Keratinocyte (primary cell): ENCODE measurements at regions not wholly inside any gene's neighbourhood (a gene's known extent, or its start where the extent isn't known, plus 50 kb on each side); places are given as distances from the start of the nearest gene placed in this dataset.

ENCODE experiments used
- DNase-seq: peaks from one replicate; pipeline ENCODE4 v3.0.0-alpha.2; 2011; ENCODE audit warnings: low read depth, missing footprints, low spot score
- FAIRE-seq: peaks from 2 replicates; lab custom pipeline; 2011; peaks lifted over from hg19 to GRCh38; lab: Jason Lieb, UNC
- H2AFZ ChIP-seq: 2 replicates; pipeline ENCODE4 v1.6.0; 2012; ENCODE audit warnings: low read length, control low read depth, inconsistent platforms; ENCODE audit not compliant: control insufficient read depth
- H3K27ac ChIP-seq: 2 replicates; pipeline ENCODE4 v1.5.1; 2011; ENCODE audit warnings: low read length; ENCODE audit not compliant: control insufficient read depth, insufficient read depth
- H3K27me3 ChIP-seq: 3 replicates; pipeline ENCODE4 v1.6.0; 2011; ENCODE audit warnings: low read length; ENCODE audit not compliant: control insufficient read depth, insufficient read depth; ENCODE audit errors: extremely low read depth
- H3K36me3 ChIP-seq, 2 experiments: 2 replicates in 1 of 2; 3 replicates in 1 of 2; pipeline ENCODE4 v1.5.1; 2011; ENCODE audit warnings: low read length in 2 of 2, mild to moderate bottlenecking in 1 of 2; ENCODE audit not compliant: control insufficient read depth in 2 of 2, insufficient read depth in 2 of 2; ENCODE audit errors: extremely low read depth in 1 of 2
- H3K4me1 ChIP-seq: 3 replicates; pipeline ENCODE4 v1.5.1; 2011; ENCODE audit warnings: low read length; ENCODE audit not compliant: control insufficient read depth, insufficient read depth; ENCODE audit errors: extremely low read depth
- H3K4me2 ChIP-seq: 3 replicates; pipeline ENCODE4 v1.6.0; 2011; ENCODE audit warnings: low read depth, low read length; ENCODE audit not compliant: control insufficient read depth, insufficient read depth; ENCODE audit errors: extremely low read depth
- H3K4me3 ChIP-seq, 3 experiments: fragments of 200-600 bp in 1 of 3; sonication (generic) in 1 of 3; 2 replicates in 2 of 3; 3 replicates in 1 of 3; pipeline ENCODE4 v1.5.1; 2011 to 2016; ENCODE audit warnings: low read length in 3 of 3, mild to moderate bottlenecking in 3 of 3, control low read depth in 2 of 3, inconsistent platforms in 1 of 3, low read depth in 1 of 3, mixed read lengths in 1 of 3, mixed run types in 1 of 3, moderate library complexity in 1 of 3; ENCODE audit not compliant: control insufficient read depth in 2 of 3, insufficient read depth in 2 of 3; ENCODE audit errors: extremely low read depth in 1 of 3
- H3K79me2 ChIP-seq: 2 replicates; pipeline ENCODE4 v1.6.0; 2012; ENCODE audit warnings: low read length; ENCODE audit not compliant: control insufficient read depth, insufficient read depth
- H3K9ac ChIP-seq: 3 replicates; pipeline ENCODE4 v1.6.0; 2011; ENCODE audit warnings: low read length; ENCODE audit not compliant: control insufficient read depth, insufficient read depth; ENCODE audit errors: extremely low read depth
- H3K9me1 ChIP-seq: 3 replicates; pipeline ENCODE4 v1.6.0; 2011; ENCODE audit warnings: low read length; ENCODE audit not compliant: control insufficient read depth, insufficient read depth; ENCODE audit errors: extremely low read depth
- H3K9me3 ChIP-seq: 2 replicates; pipeline ENCODE4 v1.5.1; 2012; ENCODE audit warnings: low read depth, low read length; ENCODE audit not compliant: control insufficient read depth
- H4K20me1 ChIP-seq: 3 replicates; pipeline ENCODE4 v1.6.0; 2011; ENCODE audit warnings: low read length; ENCODE audit not compliant: control insufficient read depth, insufficient read depth; ENCODE audit errors: extremely low read depth
- EZH2 ChIP-seq: IDR thresholded peaks from one replicate; pipeline ENCODE4 v1.6.1; 2012; ENCODE audit warnings: inconsistent platforms, mild to moderate bottlenecking, low read length, moderate library complexity
- dilution Hi-C: fragments of 300-500 bp; cut with MboI; formaldehyde crosslinking; loops from one replicate; pipeline ENCODE4 v1.7.0; 2020; ENCODE audit warnings: low sequenced_read_pairs; ENCODE audit not compliant: extremely low pct_ligation_motif_present
- TF ChIP-seq, protein P1 (sequence below), 3 experiments: IDR thresholded peaks in 1 of 3; conservative IDR thresholded peaks in 1 of 3; optimal IDR thresholded peaks in 1 of 3; 2 replicates in 2 of 3; 3 replicates in 1 of 3; pipeline versions ENCODE3 to v1.5.1; 2011; ENCODE audit warnings: low read length in 3 of 3, mild to moderate bottlenecking in 3 of 3, moderate library complexity in 2 of 3, control low read depth in 1 of 3, inconsistent platforms in 1 of 3; ENCODE audit not compliant: insufficient read depth in 2 of 3; ENCODE audit errors: extremely low read depth in 1 of 3

DNA sequence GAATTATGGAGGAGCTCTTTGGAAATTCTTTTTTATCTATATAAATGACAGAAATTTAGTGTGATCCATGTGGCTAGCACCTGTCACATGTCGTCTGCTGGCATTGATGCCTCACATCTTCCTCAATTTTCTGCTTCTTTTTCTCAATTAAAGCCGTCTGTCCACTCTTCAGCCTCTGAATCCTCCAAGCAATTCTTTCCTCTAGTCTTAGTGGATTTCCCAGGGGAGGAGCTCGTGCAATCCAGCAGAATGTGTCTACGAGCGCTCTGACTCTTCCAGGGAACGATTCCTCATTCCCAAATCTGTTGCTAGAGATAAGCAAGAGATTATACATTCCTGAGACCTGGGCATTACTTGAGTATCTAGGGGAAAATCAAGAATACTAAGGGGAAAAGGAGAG is 176.6 kb downstream of the EMP1 start:
- no peaks in the 10 kb centered on the region for H3K4me1 ChIP-seq
- no peak overlapping the region for H2AFZ ChIP-seq
- H3K4me2 ChIP-seq = no peak overlapping the region
- H4K20me1 ChIP-seq = no peaks in the 10 kb centered on the region
- FAIRE-seq = no peak
- H3K9ac ChIP-seq = no peak overlapping the region
- no peaks in the 10 kb centered on the region for H3K79me2 ChIP-seq
- H3K9me1 ChIP-seq = no peaks in the 10 kb centered on the region
- DNase-seq = no peak
- peaks cover 5% of the 10 kb centered on the region for H3K27me3 ChIP-seq
- TF ChIP-seq, protein P1, sequence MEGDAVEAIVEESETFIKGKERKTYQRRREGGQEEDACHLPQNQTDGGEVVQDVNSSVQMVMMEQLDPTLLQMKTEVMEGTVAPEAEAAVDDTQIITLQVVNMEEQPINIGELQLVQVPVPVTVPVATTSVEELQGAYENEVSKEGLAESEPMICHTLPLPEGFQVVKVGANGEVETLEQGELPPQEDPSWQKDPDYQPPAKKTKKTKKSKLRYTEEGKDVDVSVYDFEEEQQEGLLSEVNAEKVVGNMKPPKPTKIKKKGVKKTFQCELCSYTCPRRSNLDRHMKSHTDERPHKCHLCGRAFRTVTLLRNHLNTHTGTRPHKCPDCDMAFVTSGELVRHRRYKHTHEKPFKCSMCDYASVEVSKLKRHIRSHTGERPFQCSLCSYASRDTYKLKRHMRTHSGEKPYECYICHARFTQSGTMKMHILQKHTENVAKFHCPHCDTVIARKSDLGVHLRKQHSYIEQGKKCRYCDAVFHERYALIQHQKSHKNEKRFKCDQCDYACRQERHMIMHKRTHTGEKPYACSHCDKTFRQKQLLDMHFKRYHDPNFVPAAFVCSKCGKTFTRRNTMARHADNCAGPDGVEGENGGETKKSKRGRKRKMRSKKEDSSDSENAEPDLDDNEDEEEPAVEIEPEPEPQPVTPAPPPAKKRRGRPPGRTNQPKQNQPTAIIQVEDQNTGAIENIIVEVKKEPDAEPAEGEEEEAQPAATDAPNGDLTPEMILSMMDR (optimal IDR thresholded peaks at IDR 0.05 in 1 of 3, IDR thresholded peaks at IDR 0.05 in 1 of 3, conservative IDR thresholded peaks at IDR 0.05 in 1 of 3; ENCODE audit: extremely low read depth in 1 of 3, insufficient read depth in 2 of 3, low read length in 3 of 3) = no peak
- no peak for TF ChIP-seq EZH2
- H3K9me3 ChIP-seq = no peaks in the 10 kb centered on the region
- dilution Hi-C loops = no loop called here
- no peaks in the 10 kb centered on the region for H3K36me3 ChIP-seq
- H3K4me3 ChIP-seq = no peak overlapping the region
- no peak overlapping the region for H3K27ac ChIP-seq

DNA sequence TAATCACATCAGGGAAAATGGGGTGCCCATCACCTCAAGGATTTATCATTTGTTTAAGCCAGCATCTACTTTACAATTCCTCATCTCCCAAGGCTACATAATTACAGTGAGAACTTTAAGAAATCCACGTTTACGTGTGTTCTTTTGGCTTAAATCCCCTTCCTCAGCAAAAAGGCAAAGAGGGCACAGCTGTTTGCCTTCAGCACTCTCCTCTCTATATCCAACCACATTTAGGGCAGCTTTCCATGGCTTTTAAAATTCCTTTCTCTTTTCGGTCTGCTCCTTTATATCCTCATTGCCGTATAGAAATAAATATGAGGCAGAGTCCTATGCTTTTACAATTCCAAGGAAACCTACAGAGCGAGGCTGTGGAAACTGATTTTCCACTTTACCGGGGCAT is 175.9 kb downstream of the EMP1 start:
- Histone ChIP-seq H3K9me1 (no peaks in the 10 kb centered on the region), H3K9me3 (no peaks in the 10 kb centered on the region), H4K20me1 (no peaks in the 10 kb centered on the region), H3K27ac (no peak overlapping the region), H3K4me2 (no peak overlapping the region), H3K79me2 (no peaks in the 10 kb centered on the region), H3K27me3 (peaks cover 5% of the 10 kb centered on the region), H2AFZ (no peak overlapping the region), H3K36me3 (no peaks in the 10 kb centered on the region), H3K4me1 (no peaks in the 10 kb centered on the region), H3K4me3 (no peak overlapping the region), H3K9ac (no peak overlapping the region)
- DNase-seq = no peak
- no peak for FAIRE-seq
- dilution Hi-C loops = no loop called here
- no peak for TF ChIP-seq EZH2
- TF ChIP-seq, protein P1 (optimal IDR thresholded peaks at IDR 0.05 in 1 of 3, IDR thresholded peaks at IDR 0.05 in 1 of 3, conservative IDR thresholded peaks at IDR 0.05 in 1 of 3; ENCODE audit: extremely low read depth in 1 of 3, insufficient read depth in 2 of 3, low read length in 3 of 3) = no peak
